ENCODE measurements at regions not wholly inside any gene's neighbourhood (a gene's known extent, or its start where the extent isn't known, plus 50 kb on each side); places are given as distances from the start of the nearest gene placed in this dataset.

GRCh38 chr9:80383331-80383730 is 811.6 kb downstream of the TLE4 start:
- CTCF ChIA-PET: no interaction called here
- POLR2A ChIA-PET (ENCODE audit: low non-redundant PET): no interaction called here
- TF ChIP-seq CTCF (conservative IDR thresholded peaks at IDR 0.05; ENCODE audit: low read depth): no peak
- no peak for DNase-seq (ENCODE audit: low spot score)
- no peak overlapping the region for H3K27ac ChIP-seq

- ChIA-PET POLR2A (ENCODE audit: low non-redundant PET) (no interaction called here), CTCF (interaction anchor here (0.7 kb wide), 1 partner anchor 122 kb away, joined by 3 read pairs; no protein-coding TSS in a partner anchor)
- no peak for DNase-seq (ENCODE audit: low spot score)
- no peak overlapping the region for H3K27ac ChIP-seq
- TF ChIP-seq CTCF (conservative IDR thresholded peaks at IDR 0.05; ENCODE audit: low read depth): no peak
Observed at GRCh38 chr9:80382211-80382891, 810.6 kb downstream of the TLE4 start.

DNA sequence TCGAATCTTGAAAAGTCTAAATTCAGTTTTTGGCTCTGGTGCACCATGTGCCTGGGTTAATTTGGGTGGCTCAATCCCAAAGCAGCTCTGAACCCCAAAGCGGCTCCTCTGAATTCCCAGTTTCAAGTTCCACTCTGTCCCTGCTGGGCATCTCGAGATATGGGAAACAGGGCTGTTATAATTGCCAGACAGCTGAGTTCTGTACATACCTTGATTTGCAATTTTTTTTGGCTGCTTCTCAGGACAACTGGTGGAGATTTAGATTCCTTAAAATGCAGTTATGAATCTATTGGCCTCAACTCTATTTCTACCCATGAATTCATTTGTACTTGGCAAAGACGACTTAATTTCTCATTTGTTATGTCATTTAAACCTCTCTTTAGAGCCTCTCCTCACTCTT is 808.5 kb downstream of the TLE4 start:
- ChIA-PET CTCF (no interaction called here), POLR2A (ENCODE audit: low non-redundant PET) (no interaction called here)
- no peak for TF ChIP-seq CTCF (conservative IDR thresholded peaks at IDR 0.05; ENCODE audit: low read depth)
- no peak for DNase-seq (ENCODE audit: low spot score)
- no peak overlapping the region for H3K27ac ChIP-seq

DNA sequence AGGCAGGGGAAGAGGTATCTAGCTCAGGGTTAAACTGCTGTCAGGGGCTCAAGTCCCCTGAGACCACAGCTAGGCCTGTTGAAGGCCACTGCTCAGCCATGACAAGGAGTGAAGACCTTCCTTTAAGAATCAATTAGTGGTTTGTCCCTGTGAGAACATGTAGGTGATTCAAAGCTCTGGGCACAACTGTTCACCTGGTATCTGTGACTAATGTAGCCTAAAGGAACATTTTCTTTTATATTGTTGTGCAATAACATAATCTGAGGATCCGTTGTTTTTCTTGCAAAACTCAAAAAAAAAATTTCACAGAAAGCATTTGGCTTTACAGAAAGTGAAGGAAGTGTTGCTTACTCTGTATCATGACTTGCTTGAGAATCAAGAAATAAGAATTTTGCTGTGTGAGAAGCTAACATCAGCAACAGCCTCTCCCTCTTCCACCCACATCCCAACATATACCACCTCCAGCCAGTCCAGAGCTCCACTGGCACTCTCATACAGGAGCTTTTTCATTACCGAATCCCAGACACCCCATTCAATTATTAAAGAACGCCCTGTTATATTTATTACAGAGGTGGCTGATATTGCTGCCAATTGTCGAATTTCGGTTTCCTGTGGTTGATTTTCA is 807.0 kb downstream of the TLE4 start:
- ChIA-PET CTCF (interaction anchor here (0.7 kb wide), 1 partner anchor 1475 kb away, joined by 4 read pairs; no protein-coding TSS in a partner anchor), POLR2A (ENCODE audit: low non-redundant PET) (no interaction called here)
- no peak for TF ChIP-seq CTCF (conservative IDR thresholded peaks at IDR 0.05; ENCODE audit: low read depth)
- peak; percentile 67 for DNase-seq (ENCODE audit: low spot score)
- H3K27ac ChIP-seq: peak overlapping the region; percentile 80

DNA sequence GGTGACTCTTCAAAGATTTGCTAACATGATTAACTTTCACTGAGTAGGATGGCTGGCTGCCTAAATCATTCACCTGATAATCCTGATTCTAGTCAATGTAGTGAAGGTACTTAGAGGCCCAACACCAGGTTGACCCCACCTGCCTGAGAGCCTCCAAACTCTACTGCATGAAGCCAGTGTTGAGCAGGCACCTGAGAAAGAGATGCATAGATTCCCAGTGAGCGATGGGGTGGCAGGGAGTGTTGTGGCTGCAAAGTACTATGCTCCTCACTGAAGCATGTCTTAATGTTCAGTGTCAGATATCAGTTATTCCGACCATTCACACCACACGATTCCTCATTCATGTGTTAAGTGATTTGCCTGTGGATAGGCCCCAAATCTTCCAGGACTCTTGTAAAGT is 804.4 kb downstream of the TLE4 start:
- TF ChIP-seq CTCF (conservative IDR thresholded peaks at IDR 0.05; ENCODE audit: low read depth): no peak
- ChIA-PET POLR2A (ENCODE audit: low non-redundant PET) (no interaction called here), CTCF (interaction anchor here (0.5 to 0.9 kb wide), 4 partner anchors 20 to 116 kb away, joined by 3 to 4 read pairs (median 4); no protein-coding TSS in a partner anchor)
- no peak for DNase-seq (ENCODE audit: low spot score)
- H3K27ac ChIP-seq: no peak overlapping the region

DNA sequence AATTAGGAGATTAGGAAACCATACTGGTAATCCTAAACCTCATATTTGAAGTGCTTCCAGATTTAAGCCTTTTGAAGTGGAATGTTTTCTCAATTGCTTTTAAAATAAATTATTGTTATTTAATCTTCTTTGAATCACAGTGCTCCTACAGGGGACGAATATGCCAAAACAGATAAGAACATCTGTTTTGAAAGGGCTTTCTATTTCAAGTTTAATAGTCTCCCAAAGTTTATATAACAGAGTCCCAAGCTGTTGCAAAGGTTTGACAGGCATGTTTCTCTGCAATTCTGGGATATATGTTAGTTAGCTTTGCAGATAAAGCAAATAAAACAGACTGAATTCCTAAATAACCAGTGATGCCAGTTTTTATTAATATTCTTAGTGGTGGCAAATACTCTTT is 803.7 kb downstream of the TLE4 start:
- no peak overlapping the region for H3K27ac ChIP-seq
- CTCF ChIA-PET: interaction anchor here (0.5 to 0.9 kb wide), 3 partner anchors 19 to 71 kb away, joined by 3 to 4 read pairs (median 4); no protein-coding TSS in a partner anchor
- POLR2A ChIA-PET (ENCODE audit: low non-redundant PET): no interaction called here

More for the DNA sequence above, 803.7 kb downstream of the TLE4 start:
- TF ChIP-seq CTCF (conservative IDR thresholded peaks at IDR 0.05; ENCODE audit: low read depth): no peak
- no peak for DNase-seq (ENCODE audit: low spot score)
